Skeletal muscle tissue (tissue), 3 donors: ENCODE measurements at regions not wholly inside any gene's neighbourhood (a gene's known extent, or its start where the extent isn't known, plus 50 kb on each side); places are given as distances from the start of the nearest gene placed in this dataset.

ENCODE experiments used
- H3K27ac ChIP-seq: one replicate; pipeline ENCODE4 v1.7.0; 2013; ENCODE audit warnings: mild to moderate bottlenecking, low read depth, low read length, inconsistent platforms
- H3K27me3 ChIP-seq, 3 donors: one replicate each; pipeline ENCODE4 v1.7.0; 2013; ENCODE audit warnings: low read length in 3 of 3; ENCODE audit not compliant: control insufficient read depth in 3 of 3, insufficient read depth in 3 of 3
- H3K36me3 ChIP-seq, 3 donors: one replicate each; pipeline ENCODE4 v1.7.0; 2013; ENCODE audit warnings: low read length in 3 of 3; ENCODE audit not compliant: control insufficient read depth in 3 of 3, insufficient read depth in 3 of 3
- H3K4me1 ChIP-seq, 3 donors: one replicate each; pipeline ENCODE4 v1.7.0; 2013; ENCODE audit warnings: low read length in 3 of 3, mild to moderate bottlenecking in 3 of 3; ENCODE audit not compliant: control insufficient read depth in 3 of 3, insufficient read depth in 3 of 3
- H3K4me3 ChIP-seq, 3 donors: one replicate each; pipeline ENCODE4 v1.7.0; 2013; ENCODE audit warnings: low read length in 3 of 3
- H3K9ac ChIP-seq, 3 donors: one replicate each; pipeline ENCODE4 v1.7.0; 2013; ENCODE audit warnings: low read length in 3 of 3, mild to moderate bottlenecking in 3 of 3, moderate library complexity in 2 of 3, low read depth in 1 of 3
- H3K9me3 ChIP-seq, 3 donors: one replicate each; pipeline ENCODE4 v1.7.0; 2013; ENCODE audit warnings: low read length in 3 of 3; ENCODE audit not compliant: control insufficient read depth in 3 of 3
- donor health status: Osteomylitis.

GRCh38 chr6:128740951-128741350 is 142.0 kb upstream of the LAMA2 start:
- Histone ChIP-seq H3K27ac (no peak overlapping the region), H3K36me3 (no peaks in the 10 kb centered on the region), H3K9ac (no peak overlapping the region), H3K4me1 (no peaks in the 10 kb centered on the region), H3K27me3 (no peaks in the 10 kb centered on the region), H3K9me3 (no peaks in the 10 kb centered on the region), H3K4me3 (no peak overlapping the region)

GRCh38 chr6:128739112-128739511 is 143.8 kb upstream of the LAMA2 start:
- no peak overlapping the region for H3K4me3 ChIP-seq
- H3K27me3 ChIP-seq: no peaks in the 10 kb centered on the region
- no peak overlapping the region for H3K27ac ChIP-seq
- H3K4me1 ChIP-seq: no peaks in the 10 kb centered on the region
- no peaks in the 10 kb centered on the region for H3K36me3 ChIP-seq
- no peaks in the 10 kb centered on the region for H3K9me3 ChIP-seq
- no peak overlapping the region for H3K9ac ChIP-seq

GRCh38 chr6:128738112-128738511 is 144.8 kb upstream of the LAMA2 start:
- Histone ChIP-seq H3K27ac (no peak overlapping the region), H3K9me3 (no peaks in the 10 kb centered on the region), H3K4me1 (no peaks in the 10 kb centered on the region), H3K4me3 (no peak overlapping the region), H3K9ac (no peak overlapping the region), H3K27me3 (no peaks in the 10 kb centered on the region), H3K36me3 (no peaks in the 10 kb centered on the region)

GRCh38 chr6:128736780-128737179 is 146.2 kb upstream of the LAMA2 start:
- H3K4me1 ChIP-seq: no peaks in the 10 kb centered on the region
- H3K9me3 ChIP-seq: no peaks in the 10 kb centered on the region
- H3K36me3 ChIP-seq: no peaks in the 10 kb centered on the region
- no peak overlapping the region for H3K9ac ChIP-seq
- H3K4me3 ChIP-seq: no peak overlapping the region
- no peak overlapping the region for H3K27ac ChIP-seq
- no peaks in the 10 kb centered on the region for H3K27me3 ChIP-seq

- Histone ChIP-seq H3K9me3 (no peaks in the 10 kb centered on the region), H3K4me1 (no peaks in the 10 kb centered on the region), H3K27me3 (no peaks in the 10 kb centered on the region), H3K4me3 (no peak overlapping the region), H3K27ac (no peak overlapping the region), H3K9ac (no peak overlapping the region), H3K36me3 (no peaks in the 10 kb centered on the region)
Observed at GRCh38 chr6:128731249-128732165, 151.4 kb upstream of the LAMA2 start.

- no peaks in the 10 kb centered on the region for H3K4me1 ChIP-seq
- H3K4me3 ChIP-seq: no peak overlapping the region
- H3K36me3 ChIP-seq: no peaks in the 10 kb centered on the region
- no peaks in the 10 kb centered on the region for H3K27me3 ChIP-seq
- H3K9me3 ChIP-seq: no peaks in the 10 kb centered on the region
- no peak overlapping the region for H3K27ac ChIP-seq
- H3K9ac ChIP-seq: no peak overlapping the region
Observed at GRCh38 chr6:128727500-128727899, 155.4 kb upstream of the LAMA2 start.

GRCh38 chr6:128725271-128726233 is 157.4 kb upstream of the LAMA2 start:
- no peaks in the 10 kb centered on the region for H3K9me3 ChIP-seq
- no peak overlapping the region for H3K9ac ChIP-seq
- no peak overlapping the region for H3K4me3 ChIP-seq
- H3K27ac ChIP-seq: no peak overlapping the region
- no peaks in the 10 kb centered on the region for H3K36me3 ChIP-seq
- H3K27me3 ChIP-seq: no peaks in the 10 kb centered on the region
- H3K4me1 ChIP-seq: no peaks in the 10 kb centered on the region

- Histone ChIP-seq H3K27ac (no peak overlapping the region), H3K27me3 (no peaks in the 10 kb centered on the region), H3K4me1 (no peaks in the 10 kb centered on the region), H3K4me3 (no peak overlapping the region), H3K9me3 (no peaks in the 10 kb centered on the region), H3K9ac (no peak overlapping the region), H3K36me3 (no peaks in the 10 kb centered on the region)
Observed at GRCh38 chr6:128724738-128725137, 158.2 kb upstream of the LAMA2 start.

- Histone ChIP-seq H3K36me3 (no peaks in the 10 kb centered on the region), H3K27me3 (no peaks in the 10 kb centered on the region), H3K4me1 (no peaks in the 10 kb centered on the region), H3K27ac (no peak overlapping the region), H3K4me3 (no peak overlapping the region), H3K9me3 (no peaks in the 10 kb centered on the region), H3K9ac (no peak overlapping the region)
Observed at GRCh38 chr6:128723667-128724066, 159.3 kb upstream of the LAMA2 start.

GRCh38 chr6:128720891-128721290 is 162.0 kb upstream of the LAMA2 start:
- Histone ChIP-seq H3K4me1 (no peaks in the 10 kb centered on the region), H3K9ac (no peak overlapping the region), H3K4me3 (no peak overlapping the region), H3K27me3 (no peaks in the 10 kb centered on the region), H3K27ac (no peak overlapping the region), H3K36me3 (no peaks in the 10 kb centered on the region), H3K9me3 (no peaks in the 10 kb centered on the region)
